Urinary bladder (tissue), 3 donors: ENCODE measurements at regions not wholly inside any gene's neighbourhood (a gene's known extent, or its start where the extent isn't known, plus 50 kb on each side); places are given as distances from the start of the nearest gene placed in this dataset.
A peak's percentile ranks its signal among the peaks of the same experiment; 100 is the strongest.

ENCODE experiments used
- DNase-seq: peaks from one replicate; pipeline ENCODE4 v3.0.0-alpha.2; 2015; ENCODE audit errors: extremely low spot score
- H3K27ac ChIP-seq: one replicate; pipeline ENCODE4 v1.5.1; 2013; ENCODE audit warnings: low read depth, mild to moderate bottlenecking, moderate library complexity
- H3K36me3 ChIP-seq: one replicate; pipeline ENCODE4 v1.6.1; 2013; ENCODE audit warnings: mild to moderate bottlenecking, moderate library complexity; ENCODE audit not compliant: insufficient read depth
- H3K4me1 ChIP-seq: one replicate; pipeline ENCODE4 v1.6.1; 2013; ENCODE audit warnings: mild to moderate bottlenecking, moderate library complexity; ENCODE audit not compliant: insufficient read depth
- H3K4me3 ChIP-seq: one replicate; pipeline ENCODE4 v1.5.1; 2013; ENCODE audit warnings: low read depth, low read length
- WGBS: extraction: QIAGEN DNeasy Blood & Tissue Kit; methylation state at CpG from one replicate; pipeline ENCODE4 v1.1.7; 2013; 5-methylcytosine and 5-hydroxymethylcytosine counted together
- donor health status: healthy with polysubstance abuse.
- donor health status: healthy.

- no peak overlapping the region for H3K4me3 ChIP-seq
- DNase-seq, result no peak
- WGBS, result 93% methylated on average over 6 of the region's 6 CpGs
- H3K27ac ChIP-seq, result no peak overlapping the region
- no peaks in the 10 kb centered on the region for H3K36me3 ChIP-seq
- no peaks in the 10 kb centered on the region for H3K4me1 ChIP-seq
These were observed 50.8 kb upstream of the JAG1 start for GRCh38 chr20:10724449-10725173.

DNA sequence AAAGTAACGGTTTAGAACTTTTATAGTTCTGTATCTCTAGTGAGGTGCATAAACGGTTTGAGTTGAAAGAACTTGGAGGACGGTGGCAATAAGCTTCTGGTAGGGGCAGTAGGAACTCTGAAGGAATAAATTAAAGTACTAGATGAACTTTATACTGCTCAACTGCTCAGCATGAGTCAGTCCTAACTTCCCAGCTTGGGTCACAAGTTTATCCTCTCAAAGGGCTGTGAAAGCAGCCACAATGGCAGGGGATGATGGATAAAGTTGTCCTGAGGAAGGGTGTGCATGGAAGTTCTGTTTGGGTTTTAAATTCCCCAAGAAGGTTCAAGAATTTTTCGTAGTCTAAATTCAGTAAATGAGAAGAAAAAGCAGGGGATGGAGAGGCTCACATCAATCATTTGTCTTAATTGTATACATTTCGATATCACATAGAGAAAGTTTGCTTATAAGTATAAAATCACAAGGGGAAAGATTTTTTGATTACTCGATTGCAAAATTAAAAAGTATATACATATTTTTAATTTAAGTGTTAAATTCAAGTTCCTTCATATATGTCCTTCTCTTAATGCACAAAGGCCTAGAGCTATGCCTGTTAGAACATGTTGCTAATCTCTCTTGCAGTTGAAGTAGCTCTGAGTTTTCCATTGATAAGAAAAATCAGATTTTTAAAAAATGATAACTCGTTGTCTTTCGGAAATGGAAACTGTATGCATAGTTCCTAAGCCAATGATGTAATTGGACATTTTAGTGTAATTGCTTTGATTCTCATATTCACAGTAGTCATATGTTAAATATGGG lies 55.3 kb upstream of the JAG1 start:
- Histone ChIP-seq H3K27ac (no peak overlapping the region), H3K4me1 (no peaks in the 10 kb centered on the region), H3K4me3 (no peak overlapping the region), H3K36me3 (no peaks in the 10 kb centered on the region)
- 78% methylated on average over 8 of the region's 8 CpGs for WGBS
- no peak for DNase-seq

GRCh38 chr20:10729785-10730184 lies 56.0 kb upstream of the JAG1 start:
- DNase-seq, result no peak
- H3K36me3 ChIP-seq, result no peaks in the 10 kb centered on the region

GRCh38 chr20:10730629-10731183 lies 56.9 kb upstream of the JAG1 start:
- H3K4me1 ChIP-seq, result no peaks in the 10 kb centered on the region
- no peak overlapping the region for H3K4me3 ChIP-seq
- no peak overlapping the region for H3K27ac ChIP-seq
- DNase-seq, result no peak
- no peaks in the 10 kb centered on the region for H3K36me3 ChIP-seq
- 97% methylated on average over 1 of the region's 1 CpG for WGBS

More at GRCh38 chr20:10729785-10730184, 56.0 kb upstream of the JAG1 start:
- no peaks in the 10 kb centered on the region for H3K4me1 ChIP-seq
- H3K4me3 ChIP-seq, result no peak overlapping the region
- no peak overlapping the region for H3K27ac ChIP-seq

DNA sequence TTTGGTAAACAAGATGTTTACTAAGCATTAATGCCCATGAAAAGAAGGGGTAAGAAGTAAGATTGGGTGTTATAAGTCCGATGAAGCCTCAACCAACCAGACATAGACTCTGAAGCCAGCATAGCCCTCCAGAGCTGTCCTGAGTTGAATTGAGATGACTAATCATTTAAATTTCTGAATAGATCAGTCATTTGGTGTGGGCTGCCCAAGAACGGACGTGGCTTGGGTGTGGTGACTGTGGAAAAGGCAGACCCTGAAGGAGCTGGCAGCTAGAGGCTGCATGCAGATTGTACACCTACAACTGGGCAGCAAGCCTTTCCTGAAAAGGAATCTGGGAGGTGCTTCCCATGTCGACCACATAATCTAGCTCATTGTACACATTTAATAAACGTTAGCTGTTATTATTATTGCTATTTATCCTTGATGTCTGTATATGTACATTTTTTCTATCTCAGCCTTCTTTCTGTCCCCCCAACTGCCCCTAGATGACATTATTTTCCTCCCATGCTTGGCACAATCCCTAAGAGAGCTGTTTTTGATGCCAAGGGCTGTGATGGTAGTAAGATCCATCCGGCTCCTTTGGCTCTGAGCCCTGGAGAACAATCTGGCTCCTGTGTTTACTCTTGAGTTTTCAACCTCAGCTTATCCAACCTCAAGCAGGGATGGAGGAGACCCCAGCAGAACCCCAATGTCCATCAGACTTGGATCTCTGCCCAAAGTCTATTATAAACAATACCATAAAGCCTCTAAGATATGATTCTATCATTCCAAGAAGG lies 57.6 kb upstream of the JAG1 start:
- DNase-seq, result no peak
- Histone ChIP-seq H3K36me3 (no peaks in the 10 kb centered on the region), H3K4me3 (no peak overlapping the region), H3K27ac (no peak overlapping the region), H3K4me1 (no peaks in the 10 kb centered on the region)
- 35% methylated on average over 6 of the region's 6 CpGs for WGBS

DNA sequence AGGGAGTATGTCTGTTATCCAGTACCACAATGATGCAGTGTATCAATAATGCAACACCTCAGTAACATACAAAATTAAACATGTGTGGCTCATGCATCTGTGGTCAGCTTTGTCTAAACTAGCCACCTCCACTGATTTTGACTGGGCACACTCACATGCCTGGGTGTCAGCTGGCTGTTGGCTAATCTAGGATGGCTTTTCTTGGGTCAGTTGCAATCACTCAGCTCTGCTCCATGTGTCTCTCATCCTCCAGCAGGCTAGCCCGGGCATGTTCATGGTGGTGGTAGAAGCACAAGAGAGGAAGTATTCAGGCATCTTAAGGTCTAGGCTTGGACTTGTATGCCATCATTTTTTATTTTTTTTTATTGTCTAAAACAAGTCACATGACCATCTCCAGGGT lies 59.3 kb upstream of the JAG1 start:
- Histone ChIP-seq H3K4me1 (no peaks in the 10 kb centered on the region), H3K4me3 (no peak overlapping the region), H3K36me3 (peaks cover 2% of the 10 kb centered on the region), H3K27ac (no peak overlapping the region)
- WGBS, result 93% methylated on average over 1 of the region's 1 CpG
- no peak for DNase-seq

DNA sequence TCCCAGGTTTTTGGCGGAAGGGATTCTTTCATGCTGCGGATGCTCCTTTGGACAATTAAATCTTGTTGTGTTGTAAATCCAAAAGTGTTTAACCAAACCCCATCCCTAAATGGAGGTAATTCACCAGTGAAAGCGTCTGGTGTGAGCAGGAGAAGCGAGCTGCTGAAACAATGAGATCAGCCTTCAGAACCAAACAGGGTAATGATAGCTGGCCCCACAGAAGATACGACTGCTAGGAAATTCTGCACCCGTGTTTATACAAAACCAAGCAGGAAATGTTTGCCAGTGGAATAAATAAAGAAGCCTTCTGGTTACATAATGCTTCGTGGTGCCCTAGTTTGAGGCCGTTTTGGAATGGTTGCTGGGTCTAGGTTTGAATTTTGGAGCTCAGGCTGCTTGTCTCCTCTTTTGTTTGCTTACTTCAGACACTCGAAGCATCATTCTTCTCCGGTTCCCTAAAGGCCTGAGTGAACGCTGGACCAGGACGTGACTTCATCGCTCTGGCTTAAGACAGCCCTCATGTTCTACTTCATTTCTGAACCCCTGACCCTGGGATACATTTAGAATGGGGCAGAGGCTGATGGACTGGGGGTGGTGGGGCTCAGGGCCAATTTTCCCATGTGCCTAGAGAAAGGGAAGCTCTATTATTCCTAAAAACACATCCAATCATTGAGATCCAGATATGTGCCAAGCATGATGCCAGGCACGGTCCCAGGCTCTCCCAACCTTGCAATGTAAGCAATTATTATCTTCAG lies 61.6 kb upstream of the JAG1 start:
- H3K27ac ChIP-seq, result no peak overlapping the region
- no peak overlapping the region for H3K4me3 ChIP-seq

DNA sequence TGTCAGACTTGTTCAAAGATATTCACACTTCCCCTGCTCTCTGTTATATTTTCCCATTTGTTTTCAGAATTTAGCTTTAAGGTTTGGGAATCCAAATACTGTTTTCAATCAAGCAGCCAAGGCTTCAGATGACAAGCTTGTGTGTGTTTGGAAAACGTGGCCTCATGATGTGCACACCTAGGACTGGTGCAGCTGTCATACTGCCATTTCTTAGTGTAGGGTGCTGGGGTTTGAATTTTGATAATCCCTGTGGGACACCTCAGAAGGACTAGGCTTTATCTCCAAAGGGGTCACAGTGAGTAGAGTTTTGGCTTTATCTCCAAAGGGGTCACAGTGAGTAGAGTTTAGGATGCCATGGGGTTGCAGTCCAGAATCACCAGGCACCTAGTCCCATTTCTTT lies 65.3 kb upstream of the JAG1 start:
- DNase-seq, result no peak
- no peak overlapping the region for H3K4me3 ChIP-seq
- H3K27ac ChIP-seq, result peak overlapping the region; percentile 67
- H3K4me1 ChIP-seq, result no peaks in the 10 kb centered on the region
- peaks cover 2% of the 10 kb centered on the region for H3K36me3 ChIP-seq
- 32% methylated on average over 1 of the region's 1 CpG for WGBS

More for the DNA sequence above, 61.6 kb upstream of the JAG1 start:
- 58% methylated on average over 14 of the region's 14 CpGs for WGBS
- Histone ChIP-seq H3K36me3 (peaks cover 2% of the 10 kb centered on the region), H3K4me1 (no peaks in the 10 kb centered on the region)
- DNase-seq, result no peak

DNA sequence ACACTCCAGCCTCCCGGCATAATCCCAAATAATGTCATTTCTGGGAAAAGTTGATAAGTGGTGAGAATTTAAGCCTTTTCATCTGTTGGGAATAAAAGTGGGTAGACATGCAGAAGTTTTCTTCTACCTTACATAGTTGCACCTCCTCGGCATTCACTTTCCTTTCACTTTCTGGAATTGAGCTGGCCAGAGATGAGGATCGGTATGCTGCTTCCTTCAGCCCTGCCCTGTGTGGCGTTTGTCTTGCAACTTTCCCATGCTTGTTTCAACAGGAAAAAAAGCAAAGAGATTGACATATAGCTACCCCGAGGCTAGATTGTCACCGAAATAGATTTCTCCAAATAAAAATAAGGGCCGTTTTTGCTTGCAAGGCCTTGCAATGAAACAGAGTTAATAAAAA lies 65.8 kb upstream of the JAG1 start:
- Histone ChIP-seq H3K4me1 (no peaks in the 10 kb centered on the region), H3K4me3 (no peak overlapping the region), H3K36me3 (peaks cover 2% of the 10 kb centered on the region), H3K27ac (peak overlapping the region; percentile 67)
- WGBS, result 31% methylated on average over 7 of the region's 7 CpGs
- no peak for DNase-seq

DNA sequence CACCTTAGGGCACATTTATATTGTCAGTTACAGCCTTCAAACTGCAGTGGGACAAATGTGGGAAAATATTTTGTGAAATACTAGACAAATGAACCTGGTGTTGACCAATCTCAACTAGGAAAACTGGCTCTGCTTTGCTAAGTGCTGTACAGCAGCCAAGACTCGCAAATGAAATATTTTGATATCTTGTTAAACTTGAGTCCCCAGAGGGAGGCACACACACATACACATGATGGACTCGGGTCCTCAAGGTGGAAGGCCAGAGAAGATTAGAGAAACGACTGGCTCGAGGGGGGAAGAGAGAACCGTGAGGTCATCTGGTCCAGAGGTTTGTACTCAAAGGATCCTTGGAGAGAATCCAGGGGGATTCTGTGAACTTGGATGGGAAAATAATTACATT lies 67.3 kb upstream of the JAG1 start:
- H3K27ac ChIP-seq, result no peak overlapping the region
- DNase-seq, result no peak
- no peak overlapping the region for H3K4me3 ChIP-seq
- peaks cover 2% of the 10 kb centered on the region for H3K36me3 ChIP-seq
- no peaks in the 10 kb centered on the region for H3K4me1 ChIP-seq
- 45% methylated on average over 5 of the region's 5 CpGs for WGBS

- Histone ChIP-seq H3K36me3 (no peaks in the 10 kb centered on the region), H3K4me1 (no peaks in the 10 kb centered on the region), H3K27ac (no peak overlapping the region), H3K4me3 (no peak overlapping the region)
- 90% methylated on average over 5 of the region's 5 CpGs for WGBS
- no peak for DNase-seq
These were observed 72.0 kb upstream of the JAG1 start for GRCh38 chr20:10745790-10746189.

GRCh38 chr20:10747019-10747418 lies 73.2 kb upstream of the JAG1 start:
- 63% methylated on average over 6 of the region's 6 CpGs for WGBS

GRCh38 chr20:10749084-10749483 lies 75.3 kb upstream of the JAG1 start:
- Histone ChIP-seq H3K36me3 (no peaks in the 10 kb centered on the region), H3K4me3 (no peak overlapping the region), H3K27ac (no peak overlapping the region), H3K4me1 (no peaks in the 10 kb centered on the region)
- DNase-seq, result no peak

More at GRCh38 chr20:10747019-10747418, 73.2 kb upstream of the JAG1 start:
- DNase-seq, result peak; percentile 48
- H3K4me1 ChIP-seq, result no peaks in the 10 kb centered on the region
- H3K4me3 ChIP-seq, result no peak overlapping the region
- H3K27ac ChIP-seq, result peak overlapping the region; percentile 62
- H3K36me3 ChIP-seq, result no peaks in the 10 kb centered on the region
